ENCODE measurements at regions not wholly inside any gene's neighbourhood (a gene's known extent, or its start where the extent isn't known, plus 50 kb on each side); places are given as distances from the start of the nearest gene placed in this dataset.

- Histone ChIP-seq H3K36me3 (ENCODE audit: insufficient read depth, low read length) (no peaks in the 10 kb centered on the region), H3K9me3 (ENCODE audit: low read length) (no peaks in the 10 kb centered on the region), H3F3A (ENCODE audit: insufficient read depth, low read length) (no peaks in the 10 kb centered on the region), H3K9ac (ENCODE audit: low read length) (no peak overlapping the region), H3K79me2 (ENCODE audit: insufficient read depth, low read length) (no peaks in the 10 kb centered on the region), H3K27ac (ENCODE audit: low read depth, low read length, poor library complexity, severe bottlenecking) (no peak overlapping the region), H3K4me2 (ENCODE audit: low read length) (no peak overlapping the region), H3K4me3 (ENCODE audit: low read depth, low read length, poor library complexity, severe bottlenecking) (no peak overlapping the region), H3K9me2 (ENCODE audit: low read depth, low read length) (no peaks in the 10 kb centered on the region), H3K27me3 (ENCODE audit: insufficient read depth, low read length) (no peaks in the 10 kb centered on the region), H4K20me1 (ENCODE audit: insufficient read depth, low read length) (no peaks in the 10 kb centered on the region), H3K4me1 (ENCODE audit: insufficient read depth, low read length, severe bottlenecking) (no peaks in the 10 kb centered on the region), H2AFZ (ENCODE audit: low read length) (no peak overlapping the region)
- no peak for TF ChIP-seq EZH2 (IDR thresholded peaks at IDR 0.05; ENCODE audit: borderline replicate concordance, low read length)
Measured at GRCh38 chr4:79609817-79610216, 201.8 kb upstream of the GK2 start.

GRCh38 chr4:79607979-79608378 is 200.0 kb upstream of the GK2 start:
- H3K4me1 ChIP-seq (ENCODE audit: insufficient read depth, low read length, severe bottlenecking) = no peaks in the 10 kb centered on the region
- no peaks in the 10 kb centered on the region for H3K9me3 ChIP-seq (ENCODE audit: low read length)
- no peaks in the 10 kb centered on the region for H4K20me1 ChIP-seq (ENCODE audit: insufficient read depth, low read length)
- H3K4me3 ChIP-seq (ENCODE audit: low read depth, low read length, poor library complexity, severe bottlenecking) = no peak overlapping the region
- H2AFZ ChIP-seq (ENCODE audit: low read length) = no peak overlapping the region
- no peaks in the 10 kb centered on the region for H3K27me3 ChIP-seq (ENCODE audit: insufficient read depth, low read length)
- H3K9ac ChIP-seq (ENCODE audit: low read length) = no peak overlapping the region
- no peaks in the 10 kb centered on the region for H3K79me2 ChIP-seq (ENCODE audit: insufficient read depth, low read length)
- no peak overlapping the region for H3K27ac ChIP-seq (ENCODE audit: low read depth, low read length, poor library complexity, severe bottlenecking)
- H3K9me2 ChIP-seq (ENCODE audit: low read depth, low read length) = no peaks in the 10 kb centered on the region
- no peak overlapping the region for H3K4me2 ChIP-seq (ENCODE audit: low read length)
- TF ChIP-seq CTCF (IDR thresholded peaks at IDR 0.05; ENCODE audit: low read length) = no peak
- TF ChIP-seq EZH2 (IDR thresholded peaks at IDR 0.05; ENCODE audit: borderline replicate concordance, low read length) = no peak
- H3K36me3 ChIP-seq (ENCODE audit: insufficient read depth, low read length) = no peaks in the 10 kb centered on the region
- H3F3A ChIP-seq (ENCODE audit: insufficient read depth, low read length) = no peaks in the 10 kb centered on the region

- H3K27me3 ChIP-seq (ENCODE audit: insufficient read depth, low read length) = no peaks in the 10 kb centered on the region
- H3K4me2 ChIP-seq (ENCODE audit: low read length) = peak overlapping the region; percentile 32; the same call in 1 of the 2 replicates
- H3K4me3 ChIP-seq (ENCODE audit: low read depth, low read length, poor library complexity, severe bottlenecking) = no peak overlapping the region
- no peaks in the 10 kb centered on the region for H3K4me1 ChIP-seq (ENCODE audit: insufficient read depth, low read length, severe bottlenecking)
- H3K9me3 ChIP-seq (ENCODE audit: low read length) = no peaks in the 10 kb centered on the region
- H3K79me2 ChIP-seq (ENCODE audit: insufficient read depth, low read length) = no peaks in the 10 kb centered on the region
- no peak overlapping the region for H2AFZ ChIP-seq (ENCODE audit: low read length)
- no peaks in the 10 kb centered on the region for H3K9me2 ChIP-seq (ENCODE audit: low read depth, low read length)
- no peak overlapping the region for H3K27ac ChIP-seq (ENCODE audit: low read depth, low read length, poor library complexity, severe bottlenecking)
- H3K36me3 ChIP-seq (ENCODE audit: insufficient read depth, low read length) = no peaks in the 10 kb centered on the region
- H4K20me1 ChIP-seq (ENCODE audit: insufficient read depth, low read length) = no peaks in the 10 kb centered on the region
- TF ChIP-seq EZH2 (IDR thresholded peaks at IDR 0.05; ENCODE audit: borderline replicate concordance, low read length) = no peak
- no peak for TF ChIP-seq CTCF (IDR thresholded peaks at IDR 0.05; ENCODE audit: low read length)
- no peak overlapping the region for H3K9ac ChIP-seq (ENCODE audit: low read length)
- H3F3A ChIP-seq (ENCODE audit: insufficient read depth, low read length) = no peaks in the 10 kb centered on the region
Measured at GRCh38 chr4:79604152-79604551, 196.1 kb upstream of the GK2 start.

GRCh38 chr4:79603681-79604080 is 195.7 kb upstream of the GK2 start:
- Histone ChIP-seq H3K79me2 (ENCODE audit: insufficient read depth, low read length) (no peaks in the 10 kb centered on the region), H3K4me1 (ENCODE audit: insufficient read depth, low read length, severe bottlenecking) (no peaks in the 10 kb centered on the region), H3K4me2 (ENCODE audit: low read length) (peak overlapping the region; percentile 32), H3K4me3 (ENCODE audit: low read depth, low read length, poor library complexity, severe bottlenecking) (no peak overlapping the region), H3K27me3 (ENCODE audit: insufficient read depth, low read length) (no peaks in the 10 kb centered on the region), H3K9ac (ENCODE audit: low read length) (no peak overlapping the region), H3K36me3 (ENCODE audit: insufficient read depth, low read length) (no peaks in the 10 kb centered on the region), H3K9me3 (ENCODE audit: low read length) (no peaks in the 10 kb centered on the region), H4K20me1 (ENCODE audit: insufficient read depth, low read length) (no peaks in the 10 kb centered on the region), H3K27ac (ENCODE audit: low read depth, low read length, poor library complexity, severe bottlenecking) (no peak overlapping the region), H3F3A (ENCODE audit: insufficient read depth, low read length) (no peaks in the 10 kb centered on the region), H3K9me2 (ENCODE audit: low read depth, low read length) (no peaks in the 10 kb centered on the region), H2AFZ (ENCODE audit: low read length) (no peak overlapping the region; the same call in 1 of the 2 replicates)
- no peak for TF ChIP-seq EZH2 (IDR thresholded peaks at IDR 0.05; ENCODE audit: borderline replicate concordance, low read length)
- TF ChIP-seq CTCF (IDR thresholded peaks at IDR 0.05; ENCODE audit: low read length) = no peak
